Ishikawa (cell line): ENCODE measurements at regions not wholly inside any gene's neighbourhood (a gene's known extent, or its start where the extent isn't known, plus 50 kb on each side); places are given as distances from the start of the nearest gene placed in this dataset.

Source experiments
- CEBPB ChIP-seq: IDR thresholded peaks from 2 replicates; pipeline ENCODE4 v1.6.1; 2012
- CREB1 ChIP-seq: IDR thresholded peaks from 2 replicates; pipeline ENCODE4 v1.6.1; 2012; ENCODE audit warnings: low read depth
- EGR1 ChIP-seq: IDR thresholded peaks from 2 replicates; pipeline ENCODE4 v1.6.1; 2012
- EP300 ChIP-seq: IDR thresholded peaks from 2 replicates; pipeline ENCODE4 v1.6.1; 2012; ENCODE audit warnings: borderline replicate concordance
- FOXM1 ChIP-seq: IDR thresholded peaks from 2 replicates; pipeline ENCODE4 v1.6.1; 2012; ENCODE audit warnings: low read depth, borderline replicate concordance
- NFIC ChIP-seq: IDR thresholded peaks from 2 replicates; pipeline ENCODE4 v1.6.1; 2012
- RAD21 ChIP-seq: IDR thresholded peaks from 2 replicates; pipeline ENCODE4 v1.6.1; 2012; ENCODE audit warnings: low read depth
- TAF1 ChIP-seq: IDR thresholded peaks from 2 replicates; pipeline ENCODE4 v1.6.1; 2012; ENCODE audit warnings: low read depth, mild to moderate bottlenecking
- TCF12 ChIP-seq: IDR thresholded peaks from 2 replicates; pipeline ENCODE4 v1.6.1; 2012; ENCODE audit warnings: low read depth
- TEAD4 ChIP-seq: IDR thresholded peaks from 2 replicates; pipeline ENCODE4 v1.6.1; 2012
- YY1 ChIP-seq: IDR thresholded peaks from 2 replicates; pipeline ENCODE4 v1.6.1; 2012; ENCODE audit warnings: low read depth
- ZBTB7A ChIP-seq: IDR thresholded peaks from 2 replicates; pipeline ENCODE4 v1.6.1; 2012; ENCODE audit warnings: low read depth
- TF ChIP-seq, protein P1 (sequence below): IDR thresholded peaks from 2 replicates; pipeline ENCODE4 v1.6.1; 2012
- TF ChIP-seq, protein P2 (sequence below): IDR thresholded peaks from 2 replicates; pipeline ENCODE4 v1.6.1; 2012
- TF ChIP-seq, protein P3 (sequence below): IDR thresholded peaks from 2 replicates; pipeline ENCODE4 v1.6.1; 2012; ENCODE audit warnings: low read depth, mild to moderate bottlenecking

DNA sequence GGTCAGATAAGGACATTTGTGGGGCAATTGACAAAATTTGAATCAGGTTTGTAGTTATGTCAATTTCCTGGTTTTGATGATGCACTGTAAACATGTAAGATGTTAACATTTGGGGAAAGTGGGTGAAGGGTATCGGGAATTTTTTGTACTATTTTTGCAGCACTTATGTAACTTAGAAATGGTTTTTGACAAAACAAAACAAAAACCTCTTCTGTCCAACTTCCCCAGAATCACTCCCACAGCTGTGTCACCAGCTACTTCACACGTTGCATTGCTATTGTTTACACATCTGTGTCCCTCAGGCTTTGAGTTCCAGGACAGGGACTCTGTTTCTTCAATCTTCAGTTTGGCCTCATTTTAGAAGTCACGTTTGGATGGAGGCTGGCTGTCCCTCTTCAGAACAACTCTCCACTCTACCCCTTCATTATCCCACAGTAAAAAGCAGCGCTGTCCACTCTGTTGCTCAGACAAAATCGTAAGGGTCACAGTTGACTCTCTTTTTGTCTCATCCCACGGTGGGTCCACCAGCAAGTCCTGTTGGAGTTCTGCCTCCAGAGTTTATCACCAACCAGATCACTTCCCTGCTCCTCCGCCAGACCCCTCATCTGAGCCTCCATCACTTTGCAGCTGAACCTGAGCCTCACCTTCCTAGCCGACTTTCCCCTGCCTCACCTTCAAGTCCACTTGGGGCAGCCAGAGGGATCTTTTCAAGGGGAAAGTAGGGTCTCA is 63.2 kb downstream of the NENF start:
- TF ChIP-seq EP300 (no peak), EGR1 (no peak), CEBPB (no peak)
- TF ChIP-seq, protein P1, sequence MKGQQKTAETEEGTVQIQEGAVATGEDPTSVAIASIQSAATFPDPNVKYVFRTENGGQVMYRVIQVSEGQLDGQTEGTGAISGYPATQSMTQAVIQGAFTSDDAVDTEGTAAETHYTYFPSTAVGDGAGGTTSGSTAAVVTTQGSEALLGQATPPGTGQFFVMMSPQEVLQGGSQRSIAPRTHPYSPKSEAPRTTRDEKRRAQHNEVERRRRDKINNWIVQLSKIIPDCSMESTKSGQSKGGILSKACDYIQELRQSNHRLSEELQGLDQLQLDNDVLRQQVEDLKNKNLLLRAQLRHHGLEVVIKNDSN, result no peak

DNA sequence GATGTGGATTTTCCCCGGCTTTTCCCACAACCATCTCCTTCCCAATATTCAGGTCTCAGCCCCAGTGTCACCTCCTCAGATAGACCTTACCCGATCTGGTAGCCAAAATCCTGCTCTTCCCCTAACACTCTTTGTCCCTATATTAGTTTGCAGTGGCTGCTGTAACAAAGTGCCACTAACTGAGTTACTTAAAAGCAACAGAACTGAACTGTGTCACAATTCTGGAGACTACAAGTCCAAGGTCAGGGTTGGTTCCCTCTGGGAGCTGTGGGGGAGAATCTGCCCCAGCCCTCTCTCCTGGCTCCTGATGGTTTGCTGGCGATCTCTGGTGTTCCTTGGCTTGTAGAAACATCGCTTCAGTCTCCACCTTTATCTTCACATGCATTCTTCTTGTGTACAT is 64.0 kb downstream of the NENF start:
- TF ChIP-seq, protein P2, sequence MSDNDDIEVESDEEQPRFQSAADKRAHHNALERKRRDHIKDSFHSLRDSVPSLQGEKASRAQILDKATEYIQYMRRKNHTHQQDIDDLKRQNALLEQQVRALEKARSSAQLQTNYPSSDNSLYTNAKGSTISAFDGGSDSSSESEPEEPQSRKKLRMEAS, result no peak
- TF ChIP-seq TEAD4, result no peak
- no peak for TF ChIP-seq TCF12
- no peak for TF ChIP-seq TAF1
- no peak for TF ChIP-seq YY1
- no peak for TF ChIP-seq CREB1
- no peak for TF ChIP-seq FOXM1
- no peak for TF ChIP-seq RAD21

DNA sequence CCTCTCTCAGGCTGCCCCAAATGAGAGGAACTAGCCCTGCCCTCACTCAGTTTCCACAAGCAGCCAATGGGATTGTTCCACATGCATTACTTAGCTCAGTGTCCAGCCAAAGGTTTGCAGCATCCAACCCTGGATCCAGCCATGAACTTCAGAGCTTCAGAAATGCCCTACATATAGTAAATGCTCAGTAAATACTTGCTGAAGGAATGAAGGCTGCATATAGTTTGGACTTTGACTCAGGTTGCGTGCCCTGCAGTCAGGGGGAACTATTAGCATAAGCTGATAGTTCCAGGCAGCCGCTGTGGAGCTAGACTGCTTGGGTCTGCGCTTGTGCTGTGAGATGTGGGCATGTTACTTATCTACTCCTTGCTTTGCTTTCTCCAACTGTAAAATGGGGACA is 64.8 kb downstream of the NENF start:
- TF ChIP-seq CREB1, result no peak
- no peak for TF ChIP-seq TAF1
- TF ChIP-seq YY1, result no peak
- no peak for TF ChIP-seq TCF12
- TF ChIP-seq NFIC, result no peak
- no peak for TF ChIP-seq TEAD4
- no peak for TF ChIP-seq EGR1
- TF ChIP-seq, protein P1, result no peak
- TF ChIP-seq, protein P3, sequence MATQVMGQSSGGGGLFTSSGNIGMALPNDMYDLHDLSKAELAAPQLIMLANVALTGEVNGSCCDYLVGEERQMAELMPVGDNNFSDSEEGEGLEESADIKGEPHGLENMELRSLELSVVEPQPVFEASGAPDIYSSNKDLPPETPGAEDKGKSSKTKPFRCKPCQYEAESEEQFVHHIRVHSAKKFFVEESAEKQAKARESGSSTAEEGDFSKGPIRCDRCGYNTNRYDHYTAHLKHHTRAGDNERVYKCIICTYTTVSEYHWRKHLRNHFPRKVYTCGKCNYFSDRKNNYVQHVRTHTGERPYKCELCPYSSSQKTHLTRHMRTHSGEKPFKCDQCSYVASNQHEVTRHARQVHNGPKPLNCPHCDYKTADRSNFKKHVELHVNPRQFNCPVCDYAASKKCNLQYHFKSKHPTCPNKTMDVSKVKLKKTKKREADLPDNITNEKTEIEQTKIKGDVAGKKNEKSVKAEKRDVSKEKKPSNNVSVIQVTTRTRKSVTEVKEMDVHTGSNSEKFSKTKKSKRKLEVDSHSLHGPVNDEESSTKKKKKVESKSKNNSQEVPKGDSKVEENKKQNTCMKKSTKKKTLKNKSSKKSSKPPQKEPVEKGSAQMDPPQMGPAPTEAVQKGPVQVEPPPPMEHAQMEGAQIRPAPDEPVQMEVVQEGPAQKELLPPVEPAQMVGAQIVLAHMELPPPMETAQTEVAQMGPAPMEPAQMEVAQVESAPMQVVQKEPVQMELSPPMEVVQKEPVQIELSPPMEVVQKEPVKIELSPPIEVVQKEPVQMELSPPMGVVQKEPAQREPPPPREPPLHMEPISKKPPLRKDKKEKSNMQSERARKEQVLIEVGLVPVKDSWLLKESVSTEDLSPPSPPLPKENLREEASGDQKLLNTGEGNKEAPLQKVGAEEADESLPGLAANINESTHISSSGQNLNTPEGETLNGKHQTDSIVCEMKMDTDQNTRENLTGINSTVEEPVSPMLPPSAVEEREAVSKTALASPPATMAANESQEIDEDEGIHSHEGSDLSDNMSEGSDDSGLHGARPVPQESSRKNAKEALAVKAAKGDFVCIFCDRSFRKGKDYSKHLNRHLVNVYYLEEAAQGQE, result no peak

DNA sequence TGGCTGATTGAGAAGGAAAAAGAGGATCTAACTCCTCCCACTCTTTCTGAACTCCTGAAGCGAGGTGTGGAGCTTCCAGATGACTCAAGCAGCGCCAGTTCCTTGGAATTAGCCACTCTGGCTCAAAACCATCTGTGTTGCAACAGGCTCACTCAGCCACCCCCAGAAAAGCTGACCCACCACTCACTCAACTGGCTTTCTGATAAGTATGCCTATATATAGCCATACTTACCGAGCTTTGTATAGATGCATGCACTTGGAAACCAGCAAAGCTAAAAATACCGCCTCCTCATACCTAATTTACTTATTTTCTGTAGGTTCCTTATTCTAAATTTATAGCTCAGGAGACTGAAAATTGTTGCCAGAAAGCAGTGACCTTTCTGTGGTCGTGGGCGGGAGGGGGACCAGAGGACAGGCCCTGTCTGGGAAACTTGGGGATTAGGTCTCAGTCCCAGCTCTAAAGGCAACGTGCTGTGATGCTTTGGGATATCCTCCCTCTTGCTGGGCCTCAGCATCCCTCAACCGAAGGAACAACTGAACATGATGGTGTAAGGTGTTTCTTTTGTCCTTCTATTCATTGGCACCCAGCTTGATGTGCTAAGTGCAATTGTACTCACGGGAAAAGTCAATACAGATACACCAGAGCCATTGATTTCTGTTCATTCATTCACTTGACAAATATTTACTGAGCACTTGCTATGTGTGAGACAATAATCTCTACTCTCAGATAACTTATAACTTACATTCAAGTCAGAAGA is 65.7 kb downstream of the NENF start:
- TF ChIP-seq CEBPB (peak; percentile 75), EP300 (no peak), NFIC (peak; percentile 23; the same call in 1 of the 2 replicates), CREB1 (no peak)

DNA sequence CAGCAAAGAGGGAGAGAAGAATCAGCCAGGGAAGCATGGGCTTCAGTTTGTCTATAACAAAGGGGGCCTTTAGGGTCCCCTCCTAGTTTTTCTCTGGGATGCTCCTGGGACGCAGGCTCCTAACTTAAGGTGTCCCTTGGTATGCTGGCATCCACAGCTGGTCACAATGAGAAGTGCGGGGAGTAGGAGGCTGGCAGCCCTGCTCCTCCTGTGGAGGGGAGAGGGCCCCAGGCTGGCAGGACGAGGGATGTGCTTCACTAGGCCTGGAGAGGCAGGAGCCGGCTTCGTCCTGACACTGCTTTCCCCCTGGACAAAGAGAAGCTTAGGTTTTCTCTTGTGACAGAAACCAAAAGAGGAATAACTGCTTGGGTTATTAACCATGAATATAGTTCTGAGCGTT is 67.6 kb downstream of the NENF start:
- TF ChIP-seq TEAD4 (no peak), ZBTB7A (no peak)

DNA sequence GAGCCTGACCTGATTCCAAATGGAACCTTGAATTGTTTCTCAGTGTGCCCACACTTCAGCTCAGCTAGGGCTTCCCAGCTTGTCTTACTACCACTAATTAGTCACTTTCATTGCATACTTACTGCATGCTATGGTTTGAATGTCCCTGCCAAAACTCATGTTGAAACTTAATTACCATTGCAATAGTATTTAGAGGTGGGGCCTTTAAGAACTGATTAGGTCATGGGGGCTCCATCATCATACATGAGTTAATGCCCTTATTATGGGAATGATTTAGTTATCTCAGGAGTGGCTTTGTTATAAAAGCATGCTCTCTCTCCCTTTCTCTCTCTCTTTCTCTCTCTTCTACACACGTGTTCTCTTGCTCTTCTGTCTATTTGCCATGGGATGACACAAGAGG is 68.3 kb downstream of the NENF start:
- TF ChIP-seq ZBTB7A, result no peak
- TF ChIP-seq CEBPB, result no peak
- TF ChIP-seq, protein P2, result no peak
- TF ChIP-seq EGR1, result no peak
- TF ChIP-seq TCF12, result no peak
- TF ChIP-seq FOXM1, result no peak
- TF ChIP-seq TEAD4, result no peak
- TF ChIP-seq, protein P1, result no peak
- TF ChIP-seq, protein P3, result no peak
- TF ChIP-seq EP300, result no peak
- no peak for TF ChIP-seq YY1
- no peak for TF ChIP-seq CREB1
- TF ChIP-seq RAD21, result no peak
- TF ChIP-seq NFIC, result no peak
- TF ChIP-seq TAF1, result no peak
